HepG2 (cell line): ENCODE measurements at regions not wholly inside any gene's neighbourhood (a gene's known extent, or its start where the extent isn't known, plus 50 kb on each side); places are given as distances from the start of the nearest gene placed in this dataset.

Experiments
- ATAC-seq: fragments of 200-7000 bp; cut with Tn5 transposase; 3 replicates; pipeline ENCODE4 v1.9.1; 2020; ENCODE audit warnings: mild to moderate bottlenecking, moderate library complexity
- BruUV-seq: library from RNA; stranded (reverse); fragments of 400-500 nt; replicated peaks from 2 replicates; lab custom pipeline; 2021; lab: Mats Ljungman, UMichigan
- CTCF ChIA-PET: fragments of 300-600 bp; formaldehyde crosslinking; extraction: SDS; loops from one replicate; lab custom pipeline; 2021; ENCODE audit warnings: low total read pairs, inconsistent platforms, low intra/inter-chr PET ratio; lab: Yijun Ruan, JAX
- POLR2A ChIA-PET: fragments of 350-600 bp; sonication (Branson Sonifier 250); formaldehyde crosslinking; loops from one replicate; lab custom pipeline; 2020; ENCODE audit warnings: antibody characterized with exemption, inconsistent platforms; lab: Yijun Ruan, JAX
- DNase-seq: peaks from one replicate; pipeline ENCODE4 v3.0.0-alpha.2; 2015; ENCODE audit warnings: low spot score
- FAIRE-seq: peaks from 3 replicates; lab custom pipeline; 2011; peaks lifted over from hg19 to GRCh38; lab: Jason Lieb, UNC
- H2AFZ ChIP-seq: one replicate; pipeline ENCODE4 v1.6.1; 2011; ENCODE audit warnings: low read length, inconsistent platforms
- H3K27ac ChIP-seq: fragments of 300-600 bp; 3 replicates; pipeline ENCODE4 v1.8.0; 2011; ENCODE audit warnings: mixed run types, mild to moderate bottlenecking, mixed read lengths, low read length, inconsistent platforms; ENCODE audit not compliant: insufficient read depth; ENCODE audit errors: extremely low read length
- H3K27me3 ChIP-seq, 2 experiments: fragments of 200-600 bp in 1 of 2; 2 replicates in 1 of 2; 3 replicates in 1 of 2; pipeline versions ENCODE4 v1.6.0 to v1.8.0; 2011; ENCODE audit warnings: low read length in 2 of 2, mild to moderate bottlenecking in 2 of 2, moderate library complexity in 2 of 2, inconsistent platforms in 1 of 2; ENCODE audit not compliant: insufficient read depth in 2 of 2, control insufficient read depth in 1 of 2
- H3K36me3 ChIP-seq, 2 experiments: fragments of 200-600 bp in 1 of 2; replicated peaks in 1 of 2; 2 replicates in 1 of 2; 3 replicates in 1 of 2; pipeline versions ENCODE4 v1.5.1 to v1.8.0; 2011; ENCODE audit warnings: low read length in 2 of 2, inconsistent platforms in 1 of 2; ENCODE audit not compliant: insufficient read depth in 2 of 2, control insufficient read depth in 1 of 2
- H3K4me1 ChIP-seq: 2 replicates; pipeline ENCODE4 v1.5.1; 2012; ENCODE audit warnings: low read length, inconsistent platforms; ENCODE audit not compliant: insufficient read depth
- H3K4me2 ChIP-seq: 2 replicates; pipeline ENCODE4 v1.6.0; 2011; ENCODE audit warnings: low read depth, low read length, inconsistent platforms
- H3K4me3 ChIP-seq, 3 experiments: fragments of 200-600 bp in 1 of 3; sonication (generic), shearing (Covaris generic) in 1 of 3; replicated peaks in 1 of 3; 2 replicates each; pipeline ENCODE4 v1.5.1; 2011 to 2016; ENCODE audit warnings: low read length in 3 of 3, inconsistent platforms in 2 of 3, low read depth in 2 of 3, mild to moderate bottlenecking in 2 of 3, control low read depth in 1 of 3, mixed read lengths in 1 of 3; ENCODE audit not compliant: insufficient read depth in 1 of 3
- H3K79me2 ChIP-seq: one replicate; pipeline ENCODE4 v1.6.1; 2011; ENCODE audit warnings: low read length, inconsistent platforms; ENCODE audit not compliant: insufficient read depth
- H3K9ac ChIP-seq: 2 replicates; pipeline ENCODE4 v1.6.0; 2011; ENCODE audit warnings: mild to moderate bottlenecking, low read depth, low read length, inconsistent platforms; ENCODE audit not compliant: insufficient read depth
- H3K9me3 ChIP-seq: 2 replicates; pipeline ENCODE4 v1.5.1; 2012; ENCODE audit warnings: mild to moderate bottlenecking, low read length
- H4K20me1 ChIP-seq: 2 replicates; pipeline ENCODE4 v1.6.0; 2011; ENCODE audit warnings: inconsistent platforms, mild to moderate bottlenecking, low read length, moderate library complexity; ENCODE audit not compliant: insufficient read depth
- FOXA3 ChIP-seq: IDR thresholded peaks from 2 replicates; pipeline ENCODE4 v1.6.1; 2016; ENCODE audit warnings: missing genetic modification reagents, missing compliant biosample characterization
- GZF1 ChIP-seq: sonication (generic); formaldehyde crosslinking; IDR thresholded peaks from 2 replicates; pipeline ENCODE4 v1.5.1; 2020; ENCODE audit warnings: mild to moderate bottlenecking, missing genetic modification reagents
- LRRFIP1 ChIP-seq: sonication (generic); formaldehyde crosslinking; conservative IDR thresholded peaks from 2 replicates; pipeline ENCODE4 v1.4.0; 2020; ENCODE audit warnings: missing genetic modification reagents
- NFKB2 ChIP-seq: sonication (generic); formaldehyde crosslinking; IDR thresholded peaks from 2 replicates; pipeline ENCODE4 v1.4.0; 2020; ENCODE audit warnings: missing genetic modification reagents, borderline replicate concordance
- SMAD1 ChIP-seq: sonication (generic); formaldehyde crosslinking; IDR thresholded peaks from 2 replicates; pipeline ENCODE4 v1.4.0; 2020; ENCODE audit warnings: missing genetic modification reagents, low read depth, mild to moderate bottlenecking, borderline replicate concordance
- TFDP1 ChIP-seq: IDR thresholded peaks from 2 replicates; pipeline ENCODE4 v1.6.1; 2016; ENCODE audit warnings: missing compliant biosample characterization, missing genetic modification reagents, borderline replicate concordance
- TRIM24 ChIP-seq: sonication (generic); formaldehyde crosslinking; IDR thresholded peaks from 2 replicates; pipeline ENCODE4 v1.8.0; 2022; ENCODE audit warnings: mild to moderate bottlenecking, missing genetic modification reagents
- XBP1 ChIP-seq: sonication (generic); formaldehyde crosslinking; IDR thresholded peaks from 2 replicates; pipeline ENCODE4 v1.5.0; 2020; ENCODE audit warnings: missing genetic modification reagents
- ZFY ChIP-seq: sonication (generic); formaldehyde crosslinking; IDR thresholded peaks from 2 replicates; pipeline ENCODE4 v1.4.0; 2020; ENCODE audit warnings: missing genetic modification reagents
- ZNF607 ChIP-seq: sonication (generic); formaldehyde crosslinking; IDR thresholded peaks from 2 replicates; pipeline ENCODE4 v1.5.1; 2020; ENCODE audit warnings: missing genetic modification reagents, mild to moderate bottlenecking, borderline replicate concordance
- ZNF775 ChIP-seq: sonication (generic); formaldehyde crosslinking; IDR thresholded peaks from 2 replicates; pipeline ENCODE4 v1.4.0; 2020; ENCODE audit warnings: missing genetic modification reagents, mild to moderate bottlenecking, moderate library complexity, borderline replicate concordance
- WGBS: methylation state at CpG from one replicate; pipeline ENCODE4 v1.1.6; 2017; ENCODE audit warnings: low lambda C conversion rate; 5-methylcytosine and 5-hydroxymethylcytosine counted together
- in situ Hi-C: cut with HindIII; loops from 2 replicates; pipeline ENCODE4 v1.10.0; 2017; ENCODE audit warnings: low pct_unique_long_range_greater_than_20kb; ENCODE audit not compliant: extremely low pct_ligation_motif_present
- intact Hi-C: fragments of 100-400 bp; cut with micrococcal nuclease; formaldehyde crosslinking; loops from one replicate; pipeline ENCODE4 v1.10.0; 2022; ENCODE audit not compliant: unreplicated experiment
- TF ChIP-seq, protein P1 (sequence below): sonication (generic); formaldehyde crosslinking; IDR thresholded peaks from 2 replicates; pipeline ENCODE4 v1.5.0; 2020; ENCODE audit warnings: missing genetic modification reagents

GRCh38 chr10:113348694-113349093, 204.2 kb upstream of the HABP2 start:
- H3K4me3 ChIP-seq: no peak overlapping the region
- ChIA-PET POLR2A (no interaction called here), CTCF (no interaction called here)
- H4K20me1 ChIP-seq: no peaks in the 10 kb centered on the region
- peaks cover 0 to 10% of the 10 kb centered on the region in 2 experiments; a peak in 3 of 5 replicates for H3K27me3 ChIP-seq
- DNase-seq (no peak), ATAC-seq (no peak), FAIRE-seq (no peak)
- intact Hi-C loops: no loop called here
- H3K9ac ChIP-seq: no peak overlapping the region
- no peak overlapping the region for H3K4me2 ChIP-seq
- no peaks in the 10 kb centered on the region for H3K36me3 ChIP-seq
- H3K4me1 ChIP-seq: no peaks in the 10 kb centered on the region
- in situ Hi-C loops: no loop called here
- BruUV-seq: no TSS peak
- no peaks in the 10 kb centered on the region for H3K79me2 ChIP-seq
- whole genome bisulfite sequencing: 13% methylated on average over 7 of the region's 7 CpGs
- TF ChIP-seq SMAD1 (no peak), LRRFIP1 (CRISPR knock-in tag) (no peak), ZFY (no peak), XBP1 (CRISPR knock-in tag) (no peak), FOXA3 (CRISPR knock-in tag) (no peak), TRIM24 (CRISPR knock-in tag) (no peak), ZNF607 (CRISPR knock-in tag) (no peak), TFDP1 (CRISPR knock-in tag) (no peak), ZNF775 (no peak), GZF1 (no peak), NFKB2 (CRISPR knock-in tag) (no peak)
- TF ChIP-seq, protein P1, sequence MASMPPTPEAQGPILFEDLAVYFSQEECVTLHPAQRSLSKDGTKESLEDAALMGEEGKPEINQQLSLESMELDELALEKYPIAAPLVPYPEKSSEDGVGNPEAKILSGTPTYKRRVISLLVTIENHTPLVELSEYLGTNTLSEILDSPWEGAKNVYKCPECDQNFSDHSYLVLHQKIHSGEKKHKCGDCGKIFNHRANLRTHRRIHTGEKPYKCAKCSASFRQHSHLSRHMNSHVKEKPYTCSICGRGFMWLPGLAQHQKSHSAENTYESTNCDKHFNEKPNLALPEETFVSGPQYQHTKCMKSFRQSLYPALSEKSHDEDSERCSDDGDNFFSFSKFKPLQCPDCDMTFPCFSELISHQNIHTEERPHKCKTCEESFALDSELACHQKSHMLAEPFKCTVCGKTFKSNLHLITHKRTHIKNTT: no peak
- H2AFZ ChIP-seq: no peak overlapping the region
- H3K27ac ChIP-seq: no peak overlapping the region
- H3K9me3 ChIP-seq: no peaks in the 10 kb centered on the region
